HFF-Myc (cell line): ENCODE measurements at regions not wholly inside any gene's neighbourhood (a gene's known extent, or its start where the extent isn't known, plus 50 kb on each side); places are given as distances from the start of the nearest gene placed in this dataset.

Experiments
- DNase-seq: peaks from one replicate; pipeline ENCODE4 v3.0.0-alpha.2; 2011; ENCODE audit warnings: low read depth; ENCODE audit errors: extremely low read depth
- H3K4me3 ChIP-seq: replicated peaks from 2 replicates; pipeline ENCODE4 v1.5.1; 2011; ENCODE audit warnings: low read depth, mild to moderate bottlenecking, control low read depth, low read length
- CTCF ChIP-seq: IDR thresholded peaks from 2 replicates; pipeline ENCODE4 v1.5.1; 2012; ENCODE audit warnings: mild to moderate bottlenecking, low read depth, low read length, control low read depth; ENCODE audit errors: missing control alignments

GRCh38 chr3:34300621-34301020 is 502.2 kb downstream of the PDCD6IP start:
- no peak for TF ChIP-seq CTCF
- no peak overlapping the region for H3K4me3 ChIP-seq
- no peak for DNase-seq

GRCh38 chr3:34301313-34301712 is 502.9 kb downstream of the PDCD6IP start:
- DNase-seq, result no peak
- H3K4me3 ChIP-seq, result no peak overlapping the region
- no peak for TF ChIP-seq CTCF

GRCh38 chr3:34305266-34305665 is 506.8 kb downstream of the PDCD6IP start:
- no peak overlapping the region for H3K4me3 ChIP-seq
- DNase-seq, result no peak
- no peak for TF ChIP-seq CTCF

- H3K4me3 ChIP-seq, result no peak overlapping the region
- DNase-seq, result no peak
- no peak for TF ChIP-seq CTCF
Observed at GRCh38 chr3:34312684-34313083, 514.3 kb downstream of the PDCD6IP start.

- H3K4me3 ChIP-seq, result no peak overlapping the region
- no peak for DNase-seq
- no peak for TF ChIP-seq CTCF
Observed at GRCh38 chr3:34319881-34320280, 521.5 kb downstream of the PDCD6IP start.

- no peak for DNase-seq
- H3K4me3 ChIP-seq, result no peak overlapping the region
- no peak for TF ChIP-seq CTCF
Observed at GRCh38 chr3:34323517-34323916, 525.1 kb downstream of the PDCD6IP start.

- TF ChIP-seq CTCF, result no peak
- DNase-seq, result no peak
Observed at GRCh38 chr3:34346656-34347055, 548.2 kb downstream of the PDCD6IP start.

More at GRCh38 chr3:34346656-34347055, 548.2 kb downstream of the PDCD6IP start:
- H3K4me3 ChIP-seq, result no peak overlapping the region
